HEK293 (cell line): ENCODE measurements at regions not wholly inside any gene's neighbourhood (a gene's known extent, or its start where the extent isn't known, plus 50 kb on each side); places are given as distances from the start of the nearest gene placed in this dataset.

Source experiments
- CTCF ChIA-PET: fragments of 350-600 bp; formaldehyde crosslinking; extraction: SDS; loops from one replicate; lab custom pipeline; 2021; ENCODE audit warnings: antibody characterized with exemption; lab: Yijun Ruan, JAX
- POLR2A ChIA-PET: fragments of 300-600 bp; formaldehyde crosslinking; extraction: SDS; loops from one replicate; lab custom pipeline; 2020; ENCODE audit warnings: antibody characterized with exemption, inconsistent platforms; lab: Yijun Ruan, JAX
- H3K27ac ChIP-seq: fragments of 200-500 bp; sonication (Bioruptor generic); 2 replicates; pipeline ENCODE4 v1.5.1; 2014; ENCODE audit warnings: low read depth, low read length, control low read depth, inconsistent platforms; ENCODE audit errors: extremely low read depth
- H3K36me3 ChIP-seq, 2 experiments: fragments of 200-500 bp in 1 of 2; sonication (Bioruptor generic) in 1 of 2; 1 replicate in 1 of 2; 2 replicates in 1 of 2; pipeline ENCODE4 v1.5.1; 2014 to 2017; ENCODE audit warnings: inconsistent platforms in 2 of 2, low read length in 2 of 2; ENCODE audit not compliant: control insufficient read depth in 2 of 2, insufficient read depth in 1 of 2
- H3K4me1 ChIP-seq: fragments of 200-500 bp; sonication (Bioruptor generic); 2 replicates; pipeline ENCODE4 v1.5.1; 2014; ENCODE audit warnings: mild to moderate bottlenecking, low read length, inconsistent platforms; ENCODE audit not compliant: control insufficient read depth, insufficient read depth
- H3K4me3 ChIP-seq: 2 replicates; pipeline ENCODE4 v1.5.1; 2011; ENCODE audit warnings: low read depth, mild to moderate bottlenecking, control low read depth, low read length, moderate library complexity
- H3K9me3 ChIP-seq: fragments of 200-500 bp; sonication (Bioruptor generic); 2 replicates; pipeline ENCODE4 v1.5.1; 2014; ENCODE audit warnings: low read depth, low read length, inconsistent platforms; ENCODE audit not compliant: control insufficient read depth, insufficient read depth
- GFI1B ChIP-seq: fragments of 450-650 bp; formaldehyde crosslinking; IDR thresholded peaks from 2 replicates; pipeline ENCODE4 v1.5.1; 2016; ENCODE audit warnings: missing biosample characterization, missing genetic modification characterization
- SETDB1 ChIP-seq: IDR thresholded peaks from one replicate; pipeline ENCODE4 v1.6.1; 2017; ENCODE audit warnings: mild to moderate bottlenecking, low read length, moderate library complexity, mixed read lengths; ENCODE audit not compliant: insufficient read length
- ZBTB7A ChIP-seq: fragments of 450-650 bp; formaldehyde crosslinking; IDR thresholded peaks from 2 replicates; pipeline ENCODE4 v1.5.1; 2016; ENCODE audit warnings: low read depth, missing biosample characterization, missing genetic modification characterization
- ZBTB8A ChIP-seq: fragments of 450-650 bp; formaldehyde crosslinking; IDR thresholded peaks from 2 replicates; pipeline ENCODE4 v1.5.1; 2016; ENCODE audit warnings: missing biosample characterization, missing genetic modification characterization
- ZIC2 ChIP-seq: fragments of 450-650 bp; formaldehyde crosslinking; IDR thresholded peaks from 2 replicates; pipeline ENCODE4 v1.5.1; 2016; ENCODE audit warnings: missing biosample characterization, missing genetic modification characterization
- ZNF138 ChIP-seq: fragments of 450-650 bp; formaldehyde crosslinking; IDR thresholded peaks from 2 replicates; pipeline ENCODE4 v1.5.1; 2016; ENCODE audit warnings: missing biosample characterization, missing genetic modification characterization, borderline replicate concordance
- ZNF324 ChIP-seq: fragments of 450-650 bp; formaldehyde crosslinking; IDR thresholded peaks from 2 replicates; pipeline ENCODE4 v1.5.1; 2016; ENCODE audit warnings: missing biosample characterization, missing genetic modification characterization
- ZNF391 ChIP-seq: fragments of 450-650 bp; formaldehyde crosslinking; IDR thresholded peaks from 2 replicates; pipeline ENCODE4 v1.5.1; 2016; ENCODE audit warnings: low read depth, missing biosample characterization, missing genetic modification characterization, borderline replicate concordance
- ZNF514 ChIP-seq: fragments of 450-650 bp; formaldehyde crosslinking; IDR thresholded peaks from 2 replicates; pipeline ENCODE4 v1.5.1; 2016; ENCODE audit warnings: missing biosample characterization, missing genetic modification characterization
- TF ChIP-seq, protein P1 (sequence below): fragments of 450-650 bp; formaldehyde crosslinking; IDR thresholded peaks from 2 replicates; pipeline ENCODE4 v1.5.1; 2017; ENCODE audit warnings: missing biosample characterization, missing genetic modification characterization
- TF ChIP-seq, protein P2 (sequence below): fragments of 450-650 bp; formaldehyde crosslinking; IDR thresholded peaks from 2 replicates; pipeline ENCODE4 v1.5.1; 2016; ENCODE audit warnings: missing biosample characterization, missing genetic modification characterization, borderline replicate concordance
- TF ChIP-seq, protein P3 (sequence below): fragments of 450-650 bp; formaldehyde crosslinking; IDR thresholded peaks from 2 replicates; pipeline ENCODE4 v1.5.1; 2016; ENCODE audit warnings: missing biosample characterization, missing genetic modification characterization, borderline replicate concordance
- TF ChIP-seq, protein P4 (sequence below): fragments of 450-650 bp; formaldehyde crosslinking; IDR thresholded peaks from 2 replicates; pipeline ENCODE4 v1.5.1; 2016; ENCODE audit warnings: missing biosample characterization, missing genetic modification characterization

DNA sequence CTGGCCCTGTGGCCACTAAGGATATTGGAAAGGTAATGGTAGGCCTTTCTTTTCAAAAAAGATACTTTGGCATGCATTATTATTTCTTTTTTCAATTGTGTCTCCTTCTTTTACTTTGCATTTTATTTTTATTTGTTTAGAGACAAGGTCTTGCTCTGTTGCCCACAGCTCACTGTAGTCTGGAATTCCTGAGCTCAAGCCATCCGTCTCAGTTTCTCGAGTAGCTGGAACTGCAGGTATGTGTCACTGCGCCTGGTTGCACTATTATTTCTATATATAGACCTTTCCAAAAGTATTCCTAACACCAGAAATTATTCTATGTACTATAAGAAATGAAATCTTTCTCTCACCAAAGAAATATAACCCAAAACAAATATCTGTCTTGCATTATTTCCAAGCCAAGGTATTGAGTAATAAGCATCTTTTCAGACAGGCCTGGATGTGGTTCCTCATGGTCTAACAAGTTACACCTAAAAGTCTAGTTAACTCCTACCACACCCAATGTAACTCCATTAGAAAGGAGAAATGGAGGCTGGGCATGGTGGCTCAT is 500.8 kb upstream of the ANKRD30A start:
- CTCF ChIA-PET, result no interaction called here
- Histone ChIP-seq H3K4me1 (0 out of 2 replicates have a peak, but pooled peaks cover 3% of the 10 kb centered on the region), H3K9me3 (no peaks in the 10 kb centered on the region), H3K4me3 (no peak overlapping the region), H3K36me3 (no peaks in the 10 kb centered on the region), H3K27ac (no peak overlapping the region)
- POLR2A ChIA-PET, result interaction anchor here (0.7 kb wide), 1 partner anchor 30 kb away, joined by 3 read pairs; no protein-coding TSS in a partner anchor
- TF ChIP-seq, protein P1, sequence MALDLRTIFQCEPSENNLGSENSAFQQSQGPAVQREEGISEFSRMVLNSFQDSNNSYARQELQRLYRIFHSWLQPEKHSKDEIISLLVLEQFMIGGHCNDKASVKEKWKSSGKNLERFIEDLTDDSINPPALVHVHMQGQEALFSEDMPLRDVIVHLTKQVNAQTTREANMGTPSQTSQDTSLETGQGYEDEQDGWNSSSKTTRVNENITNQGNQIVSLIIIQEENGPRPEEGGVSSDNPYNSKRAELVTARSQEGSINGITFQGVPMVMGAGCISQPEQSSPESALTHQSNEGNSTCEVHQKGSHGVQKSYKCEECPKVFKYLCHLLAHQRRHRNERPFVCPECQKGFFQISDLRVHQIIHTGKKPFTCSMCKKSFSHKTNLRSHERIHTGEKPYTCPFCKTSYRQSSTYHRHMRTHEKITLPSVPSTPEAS (tag by site-specific recombination), result no peak
- no peak for TF ChIP-seq GFI1B
- TF ChIP-seq ZIC2 (tag by site-specific recombination), result no peak
- TF ChIP-seq, protein P2, sequence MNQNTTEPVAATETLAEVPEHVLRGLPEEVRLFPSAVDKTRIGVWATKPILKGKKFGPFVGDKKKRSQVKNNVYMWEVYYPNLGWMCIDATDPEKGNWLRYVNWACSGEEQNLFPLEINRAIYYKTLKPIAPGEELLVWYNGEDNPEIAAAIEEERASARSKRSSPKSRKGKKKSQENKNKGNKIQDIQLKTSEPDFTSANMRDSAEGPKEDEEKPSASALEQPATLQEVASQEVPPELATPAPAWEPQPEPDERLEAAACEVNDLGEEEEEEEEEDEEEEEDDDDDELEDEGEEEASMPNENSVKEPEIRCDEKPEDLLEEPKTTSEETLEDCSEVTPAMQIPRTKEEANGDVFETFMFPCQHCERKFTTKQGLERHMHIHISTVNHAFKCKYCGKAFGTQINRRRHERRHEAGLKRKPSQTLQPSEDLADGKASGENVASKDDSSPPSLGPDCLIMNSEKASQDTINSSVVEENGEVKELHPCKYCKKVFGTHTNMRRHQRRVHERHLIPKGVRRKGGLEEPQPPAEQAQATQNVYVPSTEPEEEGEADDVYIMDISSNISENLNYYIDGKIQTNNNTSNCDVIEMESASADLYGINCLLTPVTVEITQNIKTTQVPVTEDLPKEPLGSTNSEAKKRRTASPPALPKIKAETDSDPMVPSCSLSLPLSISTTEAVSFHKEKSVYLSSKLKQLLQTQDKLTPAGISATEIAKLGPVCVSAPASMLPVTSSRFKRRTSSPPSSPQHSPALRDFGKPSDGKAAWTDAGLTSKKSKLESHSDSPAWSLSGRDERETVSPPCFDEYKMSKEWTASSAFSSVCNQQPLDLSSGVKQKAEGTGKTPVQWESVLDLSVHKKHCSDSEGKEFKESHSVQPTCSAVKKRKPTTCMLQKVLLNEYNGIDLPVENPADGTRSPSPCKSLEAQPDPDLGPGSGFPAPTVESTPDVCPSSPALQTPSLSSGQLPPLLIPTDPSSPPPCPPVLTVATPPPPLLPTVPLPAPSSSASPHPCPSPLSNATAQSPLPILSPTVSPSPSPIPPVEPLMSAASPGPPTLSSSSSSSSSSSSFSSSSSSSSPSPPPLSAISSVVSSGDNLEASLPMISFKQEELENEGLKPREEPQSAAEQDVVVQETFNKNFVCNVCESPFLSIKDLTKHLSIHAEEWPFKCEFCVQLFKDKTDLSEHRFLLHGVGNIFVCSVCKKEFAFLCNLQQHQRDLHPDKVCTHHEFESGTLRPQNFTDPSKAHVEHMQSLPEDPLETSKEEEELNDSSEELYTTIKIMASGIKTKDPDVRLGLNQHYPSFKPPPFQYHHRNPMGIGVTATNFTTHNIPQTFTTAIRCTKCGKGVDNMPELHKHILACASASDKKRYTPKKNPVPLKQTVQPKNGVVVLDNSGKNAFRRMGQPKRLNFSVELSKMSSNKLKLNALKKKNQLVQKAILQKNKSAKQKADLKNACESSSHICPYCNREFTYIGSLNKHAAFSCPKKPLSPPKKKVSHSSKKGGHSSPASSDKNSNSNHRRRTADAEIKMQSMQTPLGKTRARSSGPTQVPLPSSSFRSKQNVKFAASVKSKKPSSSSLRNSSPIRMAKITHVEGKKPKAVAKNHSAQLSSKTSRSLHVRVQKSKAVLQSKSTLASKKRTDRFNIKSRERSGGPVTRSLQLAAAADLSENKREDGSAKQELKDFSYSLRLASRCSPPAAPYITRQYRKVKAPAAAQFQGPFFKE (tag by site-specific recombination), result no peak
- TF ChIP-seq, protein P3, sequence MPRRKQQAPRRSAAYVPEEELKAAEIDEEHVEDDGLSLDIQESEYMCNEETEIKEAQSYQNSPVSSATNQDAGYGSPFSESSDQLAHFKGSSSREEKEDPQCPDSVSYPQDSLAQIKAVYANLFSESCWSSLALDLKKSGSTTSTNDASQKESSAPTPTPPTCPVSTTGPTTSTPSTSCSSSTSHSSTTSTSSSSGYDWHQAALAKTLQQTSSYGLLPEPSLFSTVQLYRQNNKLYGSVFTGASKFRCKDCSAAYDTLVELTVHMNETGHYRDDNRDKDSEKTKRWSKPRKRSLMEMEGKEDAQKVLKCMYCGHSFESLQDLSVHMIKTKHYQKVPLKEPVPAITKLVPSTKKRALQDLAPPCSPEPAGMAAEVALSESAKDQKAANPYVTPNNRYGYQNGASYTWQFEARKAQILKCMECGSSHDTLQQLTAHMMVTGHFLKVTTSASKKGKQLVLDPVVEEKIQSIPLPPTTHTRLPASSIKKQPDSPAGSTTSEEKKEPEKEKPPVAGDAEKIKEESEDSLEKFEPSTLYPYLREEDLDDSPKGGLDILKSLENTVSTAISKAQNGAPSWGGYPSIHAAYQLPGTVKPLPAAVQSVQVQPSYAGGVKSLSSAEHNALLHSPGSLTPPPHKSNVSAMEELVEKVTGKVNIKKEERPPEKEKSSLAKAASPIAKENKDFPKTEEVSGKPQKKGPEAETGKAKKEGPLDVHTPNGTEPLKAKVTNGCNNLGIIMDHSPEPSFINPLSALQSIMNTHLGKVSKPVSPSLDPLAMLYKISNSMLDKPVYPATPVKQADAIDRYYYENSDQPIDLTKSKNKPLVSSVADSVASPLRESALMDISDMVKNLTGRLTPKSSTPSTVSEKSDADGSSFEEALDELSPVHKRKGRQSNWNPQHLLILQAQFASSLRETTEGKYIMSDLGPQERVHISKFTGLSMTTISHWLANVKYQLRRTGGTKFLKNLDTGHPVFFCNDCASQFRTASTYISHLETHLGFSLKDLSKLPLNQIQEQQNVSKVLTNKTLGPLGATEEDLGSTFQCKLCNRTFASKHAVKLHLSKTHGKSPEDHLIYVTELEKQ (tag by site-specific recombination), result no peak
- no peak for TF ChIP-seq ZNF391

DNA sequence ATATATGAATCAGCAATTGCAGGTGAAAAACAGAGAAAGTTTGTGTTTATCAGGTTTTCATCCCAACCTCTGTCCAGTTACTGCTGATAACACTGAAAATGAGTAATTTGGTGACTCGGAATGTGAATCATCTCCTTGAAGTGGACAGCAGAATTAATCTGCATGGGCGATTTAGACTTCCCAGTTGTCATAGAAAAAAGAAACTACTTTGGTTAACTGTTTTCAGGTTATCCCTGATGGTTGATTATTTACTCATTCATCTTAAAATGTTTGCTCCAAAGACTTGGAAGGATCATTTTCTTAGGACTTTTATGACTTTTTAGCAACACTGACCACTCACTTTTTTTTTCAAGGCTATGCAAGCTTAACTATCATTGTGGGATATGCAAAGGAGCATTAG is 504.1 kb upstream of the ANKRD30A start:
- no peak overlapping the region for H3K27ac ChIP-seq
- H3K9me3 ChIP-seq, result no peaks in the 10 kb centered on the region
- H3K36me3 ChIP-seq, result no peaks in the 10 kb centered on the region
- ChIA-PET CTCF (interaction anchor here (0.7 kb wide), 1 partner anchor 38 kb away, joined by 3 read pairs; no protein-coding TSS in a partner anchor), POLR2A (interaction anchor here (0.6 kb wide), 1 partner anchor 12 kb away, joined by 3 read pairs; no protein-coding TSS in a partner anchor)
- no peaks in the 10 kb centered on the region for H3K4me1 ChIP-seq
- no peak overlapping the region for H3K4me3 ChIP-seq
- TF ChIP-seq ZBTB7A (tag by site-specific recombination), result no peak
- no peak for TF ChIP-seq ZNF514
- TF ChIP-seq ZBTB8A (tag by site-specific recombination), result no peak
- no peak for TF ChIP-seq ZNF324 (tag by site-specific recombination)
- TF ChIP-seq, protein P4, sequence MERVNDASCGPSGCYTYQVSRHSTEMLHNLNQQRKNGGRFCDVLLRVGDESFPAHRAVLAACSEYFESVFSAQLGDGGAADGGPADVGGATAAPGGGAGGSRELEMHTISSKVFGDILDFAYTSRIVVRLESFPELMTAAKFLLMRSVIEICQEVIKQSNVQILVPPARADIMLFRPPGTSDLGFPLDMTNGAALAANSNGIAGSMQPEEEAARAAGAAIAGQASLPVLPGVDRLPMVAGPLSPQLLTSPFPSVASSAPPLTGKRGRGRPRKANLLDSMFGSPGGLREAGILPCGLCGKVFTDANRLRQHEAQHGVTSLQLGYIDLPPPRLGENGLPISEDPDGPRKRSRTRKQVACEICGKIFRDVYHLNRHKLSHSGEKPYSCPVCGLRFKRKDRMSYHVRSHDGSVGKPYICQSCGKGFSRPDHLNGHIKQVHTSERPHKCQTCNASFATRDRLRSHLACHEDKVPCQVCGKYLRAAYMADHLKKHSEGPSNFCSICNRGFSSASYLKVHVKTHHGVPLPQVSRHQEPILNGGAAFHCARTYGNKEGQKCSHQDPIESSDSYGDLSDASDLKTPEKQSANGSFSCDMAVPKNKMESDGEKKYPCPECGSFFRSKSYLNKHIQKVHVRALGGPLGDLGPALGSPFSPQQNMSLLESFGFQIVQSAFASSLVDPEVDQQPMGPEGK, result no peak
- no peak for TF ChIP-seq ZNF138 (tag by site-specific recombination)
- no peak for TF ChIP-seq SETDB1
